Left ventricle myocardium inferior (tissue), 1 donor: ENCODE measurements at regions not wholly inside any gene's neighbourhood (a gene's known extent, or its start where the extent isn't known, plus 50 kb on each side); places are given as distances from the start of the nearest gene placed in this dataset.

Experiments used
- DNase-seq: peaks from one replicate; pipeline ENCODE4 v3.0.0-alpha.2; 2020
- H3K27ac ChIP-seq: fragments of 200-600 bp; replicated peaks from 2 replicates; pipeline ENCODE4 v1.8.0; 2021
- H3K27me3 ChIP-seq: fragments of 200-600 bp; 2 replicates; pipeline ENCODE4 v1.8.0; 2021; ENCODE audit warnings: low read depth
- H3K36me3 ChIP-seq: fragments of 200-600 bp; 2 replicates; pipeline ENCODE4 v1.8.0; 2021
- H3K4me1 ChIP-seq: fragments of 200-600 bp; 2 replicates; pipeline ENCODE4 v1.8.0; 2021
- H3K4me3 ChIP-seq: fragments of 200-600 bp; 2 replicates; pipeline ENCODE4 v1.8.0; 2021; ENCODE audit warnings: mild to moderate bottlenecking, moderate library complexity
- H3K9me3 ChIP-seq: fragments of 200-600 bp; replicated peaks from 2 replicates; pipeline ENCODE4 v1.8.0; 2021
- CTCF ChIP-seq: fragments of 200-600 bp; IDR thresholded peaks from 2 replicates; pipeline ENCODE4 v1.8.0; 2021; ENCODE audit warnings: antibody characterized with exemption, mild to moderate bottlenecking, borderline replicate concordance
- intact Hi-C: fragments of 100-400 bp; cut with micrococcal nuclease; formaldehyde crosslinking; loops from one replicate; pipeline ENCODE4 v1.11.0; 2022
- donor health status: DM: no; HTN: yes; CAD: no; lungs with severe emphysema.

DNA sequence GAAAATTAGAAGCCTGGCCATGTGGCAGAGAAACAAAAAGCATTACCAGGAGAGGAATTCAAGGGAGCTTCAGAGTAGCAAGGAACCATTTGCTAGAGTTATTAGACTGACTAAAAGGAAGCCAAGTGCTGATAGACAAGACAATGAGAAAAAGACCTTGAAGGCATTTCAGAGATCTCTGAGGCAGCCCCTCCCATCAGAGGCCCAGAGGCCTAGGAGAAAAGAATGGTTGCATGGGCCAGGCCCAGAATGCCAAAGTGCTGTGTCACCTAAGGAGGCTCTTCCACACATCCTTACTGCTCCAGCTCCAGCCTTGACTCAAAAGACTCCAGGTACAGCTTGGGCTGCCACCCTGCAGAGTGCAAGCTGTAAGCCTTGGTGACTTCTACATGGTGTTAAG, 61.8 kb upstream of the POU2AF2 start:
- H3K27me3 ChIP-seq = peaks cover 3% of the 10 kb centered on the region
- peaks cover 18% of the 10 kb centered on the region for H3K9me3 ChIP-seq
- TF ChIP-seq CTCF = no peak
- H3K4me3 ChIP-seq = no peak overlapping the region
- no peaks in the 10 kb centered on the region for H3K4me1 ChIP-seq
- intact Hi-C loops = no loop called here
- H3K36me3 ChIP-seq = no peaks in the 10 kb centered on the region
- H3K27ac ChIP-seq = no peak overlapping the region
- DNase-seq = no peak

DNA sequence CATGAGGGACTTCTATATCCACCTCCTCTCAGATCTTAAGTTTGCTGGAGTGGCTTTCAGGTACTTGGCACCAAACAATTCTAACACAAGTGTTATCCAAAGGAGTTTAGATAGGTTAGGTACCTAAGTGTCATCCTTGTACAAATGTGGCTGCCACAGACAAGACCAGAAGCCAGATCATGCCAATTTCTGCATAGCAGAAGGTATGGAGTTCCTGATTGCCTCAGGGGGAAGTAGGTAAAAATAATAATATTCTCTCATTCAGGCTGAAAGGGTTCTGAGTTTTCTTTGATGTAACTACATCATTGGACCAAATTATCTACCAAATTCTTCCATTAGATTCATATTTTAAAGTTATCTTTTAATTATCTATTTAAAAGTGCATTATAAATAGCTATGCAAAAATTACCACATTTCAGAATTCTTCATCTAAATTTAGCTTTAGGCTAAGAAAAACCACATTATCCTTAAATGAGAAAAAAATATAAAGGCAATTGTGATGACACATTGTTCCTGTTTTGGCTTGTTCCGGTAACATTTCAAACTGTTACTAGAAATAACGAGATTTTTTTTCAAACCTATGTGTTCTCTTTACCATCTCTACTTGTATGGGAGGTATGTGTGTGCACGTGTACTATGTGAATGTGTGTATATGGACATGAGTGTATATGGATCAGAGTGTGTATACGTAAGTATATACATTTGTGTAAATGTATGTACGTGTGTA, 66.2 kb upstream of the POU2AF2 start:
- Histone ChIP-seq H3K36me3 (no peaks in the 10 kb centered on the region), H3K4me3 (no peak overlapping the region), H3K4me1 (no peaks in the 10 kb centered on the region), H3K9me3 (no peaks in the 10 kb centered on the region), H3K27me3 (peaks cover 3% of the 10 kb centered on the region), H3K27ac (no peak overlapping the region)
- no peak for TF ChIP-seq CTCF
- DNase-seq = no peak
- intact Hi-C loops = no loop called here

DNA sequence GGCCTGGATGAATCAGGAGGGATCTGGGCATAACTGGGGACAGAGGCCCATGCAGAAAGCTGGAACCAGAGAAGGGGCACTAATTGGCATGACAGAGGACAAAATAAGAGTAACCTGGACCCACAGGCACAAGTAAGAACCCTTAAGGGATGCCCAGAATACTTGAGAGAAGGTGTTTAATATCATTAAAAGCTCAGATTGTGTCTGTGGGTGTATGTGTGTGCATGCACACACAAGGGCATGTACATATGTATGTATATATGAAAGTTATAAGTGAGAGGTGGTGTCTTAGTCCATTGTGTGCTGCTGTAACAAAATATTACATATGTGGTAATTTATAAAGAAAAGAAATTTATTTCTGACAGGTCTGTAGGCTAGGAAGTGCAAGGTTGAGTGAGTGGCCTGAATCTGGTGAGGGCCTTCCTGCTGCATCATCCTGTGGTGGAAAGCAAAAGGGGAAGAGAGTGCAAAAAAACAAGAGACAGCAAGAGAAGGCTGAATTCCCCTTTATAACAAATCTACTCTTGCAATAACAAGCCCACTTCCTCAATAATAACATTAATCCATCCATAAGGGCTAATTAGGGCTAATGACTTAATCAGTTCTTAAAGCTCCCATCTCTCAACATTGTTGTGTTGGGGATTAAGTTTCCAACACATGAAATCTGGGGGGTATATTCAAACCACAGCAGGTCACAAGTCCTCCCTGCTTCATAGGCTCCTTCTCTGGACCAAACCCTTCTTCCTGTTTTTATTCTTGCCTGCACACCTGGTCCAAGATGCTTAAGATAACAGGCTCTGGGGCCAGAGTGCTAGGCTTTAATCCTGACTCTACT, 68.3 kb upstream of the POU2AF2 start:
- Histone ChIP-seq H3K4me1 (no peaks in the 10 kb centered on the region), H3K36me3 (no peaks in the 10 kb centered on the region), H3K9me3 (no peaks in the 10 kb centered on the region), H3K27ac (no peak overlapping the region), H3K4me3 (no peak overlapping the region), H3K27me3 (peaks cover 3% of the 10 kb centered on the region)
- intact Hi-C loops = no loop called here
- TF ChIP-seq CTCF = no peak
- no peak for DNase-seq

GRCh38 chr11:111176603-111177002, 68.9 kb upstream of the POU2AF2 start:
- intact Hi-C loops = no loop called here
- no peaks in the 10 kb centered on the region for H3K4me1 ChIP-seq
- TF ChIP-seq CTCF = no peak
- no peak for DNase-seq
- H3K9me3 ChIP-seq = no peaks in the 10 kb centered on the region
- H3K27me3 ChIP-seq = peaks cover 3% of the 10 kb centered on the region
- H3K4me3 ChIP-seq = no peak overlapping the region
- no peak overlapping the region for H3K27ac ChIP-seq
- H3K36me3 ChIP-seq = no peaks in the 10 kb centered on the region

DNA sequence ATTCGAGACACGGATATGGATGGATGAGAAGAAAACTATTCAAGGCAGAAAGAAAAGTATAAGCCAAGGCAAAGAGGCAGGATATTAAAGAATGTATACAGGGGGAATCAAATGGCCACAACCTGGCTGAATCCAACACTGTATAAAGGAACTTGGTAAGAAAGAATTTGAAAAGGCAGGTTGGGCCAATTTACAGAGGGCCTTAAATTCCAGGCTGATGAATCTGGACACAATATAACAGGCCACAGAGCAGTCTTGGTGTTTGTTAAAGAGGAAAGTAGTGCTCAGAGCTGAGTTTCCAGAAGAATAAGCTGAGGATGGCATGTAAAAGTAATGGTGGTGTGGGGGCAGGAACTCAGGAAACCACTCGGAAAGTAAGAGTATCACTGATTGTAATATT, 72.3 kb upstream of the POU2AF2 start:
- intact Hi-C loops = no loop called here

More for the DNA sequence above, 72.3 kb upstream of the POU2AF2 start:
- H3K4me3 ChIP-seq = no peak overlapping the region
- H3K4me1 ChIP-seq = no peaks in the 10 kb centered on the region
- no peaks in the 10 kb centered on the region for H3K9me3 ChIP-seq
- TF ChIP-seq CTCF = no peak
- H3K36me3 ChIP-seq = no peaks in the 10 kb centered on the region
- no peaks in the 10 kb centered on the region for H3K27me3 ChIP-seq
- DNase-seq = no peak
- H3K27ac ChIP-seq = no peak overlapping the region
